Loucy (cell line): ENCODE measurements at regions not wholly inside any gene's neighbourhood (a gene's known extent, or its start where the extent isn't known, plus 50 kb on each side); places are given as distances from the start of the nearest gene placed in this dataset.

Source experiments
- CTCF ChIP-seq: fragments of 200-600 bp; sonication (generic); conservative IDR thresholded peaks from 2 replicates; pipeline ENCODE4 v1.5.1; 2014; ENCODE audit warnings: mild to moderate bottlenecking, antibody characterized with exemption, low read length
- EZH2phosphoT487 ChIP-seq: fragments of 200-600 bp; IDR thresholded peaks from 2 replicates; pipeline ENCODE4 v1.6.1; 2018; ENCODE audit warnings: antibody characterized with exemption, mild to moderate bottlenecking, moderate library complexity, borderline replicate concordance

DNA sequence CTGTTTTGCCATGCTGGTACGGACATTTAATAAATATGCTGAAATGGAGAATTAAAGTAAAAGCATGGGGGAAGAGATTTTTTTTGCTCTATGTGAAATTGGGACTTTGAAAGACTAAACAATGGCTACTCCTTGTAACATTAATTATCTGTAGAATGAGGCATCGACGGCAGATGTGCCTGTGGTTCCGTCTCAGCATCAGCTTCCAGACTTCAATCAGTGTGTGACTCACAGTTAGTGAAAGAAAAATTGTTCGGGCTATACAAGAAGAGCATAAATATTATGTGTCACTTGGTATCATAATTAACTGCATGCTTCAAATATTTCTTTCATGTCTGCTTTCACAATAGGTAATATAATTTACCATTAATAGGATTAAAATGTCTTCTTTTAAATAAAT lies 117.0 kb upstream of the SMIM21 start:
- TF ChIP-seq CTCF (no peak), EZH2phosphoT487 (no peak)
